ENCODE measurements at regions not wholly inside any gene's neighbourhood (a gene's known extent, or its start where the extent isn't known, plus 50 kb on each side); places are given as distances from the start of the nearest gene placed in this dataset.
A peak's percentile ranks its signal among the peaks of the same experiment; 100 is the strongest.

DNA sequence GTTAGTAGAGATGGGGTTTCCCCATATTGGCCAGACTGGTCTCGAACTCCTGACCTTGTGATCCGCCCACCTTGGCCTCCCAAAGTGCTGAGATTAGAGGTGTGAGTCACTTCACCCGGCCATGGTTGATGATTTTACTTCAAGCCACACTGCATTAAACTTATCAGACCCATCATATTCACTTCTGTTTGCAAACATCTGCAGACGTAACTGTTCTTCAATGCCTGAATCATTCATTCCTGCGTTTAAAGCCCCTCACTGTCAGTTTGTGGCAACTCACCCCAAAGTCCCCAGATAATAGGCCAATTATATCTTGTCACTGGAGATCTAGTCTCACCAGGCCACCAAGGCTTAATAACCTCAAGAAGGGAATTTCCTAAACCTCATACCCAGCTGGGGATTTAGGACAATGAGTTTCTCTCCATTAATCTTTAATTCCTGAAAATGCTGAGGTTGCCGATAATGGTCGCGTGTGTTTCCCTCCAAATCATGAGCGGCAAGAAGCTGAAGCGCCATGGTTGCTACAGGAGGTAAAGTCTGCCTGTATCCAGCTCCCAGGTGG, 229.6 kb downstream of the LY86 start:
- H3K27me3 ChIP-seq (ENCODE audit: insufficient read depth, low read length), result no peaks in the 10 kb centered on the region
- no CpG with 5 or more reads among the region's 10 CpGs for WGBS (ENCODE audit: extremely low coverage, insufficient coverage, insufficient read length)
- H3K14ac ChIP-seq (ENCODE audit: low read length), result no peak overlapping the region
- H4K12ac ChIP-seq (ENCODE audit: low read depth, low read length), result no peak overlapping the region
- H3K9ac ChIP-seq (ENCODE audit: low read length), result no peak overlapping the region
- H2AFZ ChIP-seq (ENCODE audit: insufficient read depth, low read length, poor library complexity), result no peak overlapping the region
- no peak overlapping the region for H2BK120ac ChIP-seq (ENCODE audit: insufficient read depth, low read length, poor library complexity)
- no peaks in the 10 kb centered on the region for H3K79me1 ChIP-seq (ENCODE audit: low read length)
- no peak for DNase-seq
- no peak overlapping the region for H3K18ac ChIP-seq (ENCODE audit: low read length)
- no peak overlapping the region for H2AK5ac ChIP-seq (ENCODE audit: low read length)
- no peak overlapping the region for H3K4me3 ChIP-seq (ENCODE audit: low read depth, low read length)
- H3K36me3 ChIP-seq (ENCODE audit: control insufficient read depth in 1 of 2, insufficient read depth in 2 of 2, low read length in 2 of 2), result no peaks in the 10 kb centered on the region
- no peak overlapping the region for H4K91ac ChIP-seq (ENCODE audit: low read depth, low read length)
- no peak overlapping the region for H4K8ac ChIP-seq (ENCODE audit: low read depth, low read length)
- H3K4ac ChIP-seq (ENCODE audit: low read depth, low read length), result no peak overlapping the region
- H3K9me3 ChIP-seq (ENCODE audit: insufficient read depth, low read depth, low read length), result no peaks in the 10 kb centered on the region
- no peak overlapping the region for H2BK5ac ChIP-seq (ENCODE audit: low read depth, low read length, poor library complexity)
- H3K23ac ChIP-seq (ENCODE audit: low read length), result no peak overlapping the region
- H3K4me2 ChIP-seq (ENCODE audit: low read length), result no peak overlapping the region
- H3K27ac ChIP-seq (ENCODE audit: low read depth, low read length), result no peak overlapping the region
- H3K4me1 ChIP-seq (ENCODE audit: control insufficient read depth in 1 of 2, insufficient read depth in 2 of 2, low read length in 2 of 2), result peaks cover 3 to 7% of the 10 kb centered on the region in 2 experiments
- no peak overlapping the region for H2BK12ac ChIP-seq (ENCODE audit: low read length)
- H3K79me2 ChIP-seq (ENCODE audit: control insufficient read depth, insufficient read depth, low read length, poor library complexity), result no peaks in the 10 kb centered on the region

DNA sequence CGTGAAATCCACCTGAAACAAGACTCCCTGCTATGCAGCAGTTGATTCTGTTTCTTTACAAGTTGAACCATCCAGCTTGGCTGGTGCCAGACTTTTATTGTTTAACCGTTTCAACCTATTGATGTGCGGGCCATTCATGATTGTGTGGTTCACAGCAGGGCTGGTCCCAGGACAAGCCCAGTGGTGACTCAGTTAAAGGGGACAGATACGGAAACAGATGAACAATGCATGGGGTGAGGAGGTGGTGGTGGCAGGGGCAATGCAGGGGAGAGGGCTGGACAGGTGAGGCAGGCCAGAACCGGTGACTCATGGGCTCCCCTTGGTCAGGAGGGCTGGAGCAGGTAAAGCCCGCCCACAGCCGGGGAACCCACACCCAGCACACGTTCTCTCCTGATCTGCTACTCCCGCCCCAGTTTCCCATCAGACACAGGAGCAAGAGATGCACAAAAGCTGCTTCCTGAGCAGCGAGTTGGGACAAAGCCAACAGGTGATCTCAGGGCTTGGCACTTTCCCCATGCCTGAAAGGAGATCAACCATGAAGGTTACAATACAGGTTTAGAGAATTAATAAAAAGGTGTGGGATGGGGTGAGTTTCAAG, 232.2 kb downstream of the LY86 start:
- DNase-seq, result no peak
- H3K27ac ChIP-seq (ENCODE audit: low read depth, low read length), result peak overlapping the region; percentile 33
- H3K4me1 ChIP-seq (ENCODE audit: control insufficient read depth in 1 of 2, insufficient read depth in 2 of 2, low read length in 2 of 2), result peaks cover 3 to 7% of the 10 kb centered on the region in 2 experiments
- peak overlapping the region; percentile 8 for H2BK12ac ChIP-seq (ENCODE audit: low read length)
- no peaks in the 10 kb centered on the region for H3K9me3 ChIP-seq (ENCODE audit: insufficient read depth, low read depth, low read length)
- no peak overlapping the region for H3K4me2 ChIP-seq (ENCODE audit: low read length)
- H3K36me3 ChIP-seq (ENCODE audit: control insufficient read depth in 1 of 2, insufficient read depth in 2 of 2, low read length in 2 of 2), result no peaks in the 10 kb centered on the region
- H3K27me3 ChIP-seq (ENCODE audit: insufficient read depth, low read length), result no peaks in the 10 kb centered on the region
- H3K9ac ChIP-seq (ENCODE audit: low read length), result no peak overlapping the region
- H2BK120ac ChIP-seq (ENCODE audit: insufficient read depth, low read length, poor library complexity), result no peak overlapping the region
- H4K12ac ChIP-seq (ENCODE audit: low read depth, low read length), result no peak overlapping the region
- no peak overlapping the region for H3K4ac ChIP-seq (ENCODE audit: low read depth, low read length)
- no peak overlapping the region for H3K18ac ChIP-seq (ENCODE audit: low read length)
- H4K8ac ChIP-seq (ENCODE audit: low read depth, low read length), result peak overlapping the region; percentile 2
- no peaks in the 10 kb centered on the region for H3K79me2 ChIP-seq (ENCODE audit: control insufficient read depth, insufficient read depth, low read length, poor library complexity)
- H2AFZ ChIP-seq (ENCODE audit: insufficient read depth, low read length, poor library complexity), result no peak overlapping the region
- WGBS (ENCODE audit: extremely low coverage, insufficient coverage, insufficient read length), result no CpG with 5 or more reads among the region's 10 CpGs
- no peak overlapping the region for H3K14ac ChIP-seq (ENCODE audit: low read length)
- H4K91ac ChIP-seq (ENCODE audit: low read depth, low read length), result no peak overlapping the region
- no peak overlapping the region for H3K23ac ChIP-seq (ENCODE audit: low read length)
- H3K79me1 ChIP-seq (ENCODE audit: low read length), result peaks cover 2% of the 10 kb centered on the region
- H2AK5ac ChIP-seq (ENCODE audit: low read length), result no peak overlapping the region
- H3K4me3 ChIP-seq (ENCODE audit: low read depth, low read length), result no peak overlapping the region
- no peak overlapping the region for H2BK5ac ChIP-seq (ENCODE audit: low read depth, low read length, poor library complexity)

DNA sequence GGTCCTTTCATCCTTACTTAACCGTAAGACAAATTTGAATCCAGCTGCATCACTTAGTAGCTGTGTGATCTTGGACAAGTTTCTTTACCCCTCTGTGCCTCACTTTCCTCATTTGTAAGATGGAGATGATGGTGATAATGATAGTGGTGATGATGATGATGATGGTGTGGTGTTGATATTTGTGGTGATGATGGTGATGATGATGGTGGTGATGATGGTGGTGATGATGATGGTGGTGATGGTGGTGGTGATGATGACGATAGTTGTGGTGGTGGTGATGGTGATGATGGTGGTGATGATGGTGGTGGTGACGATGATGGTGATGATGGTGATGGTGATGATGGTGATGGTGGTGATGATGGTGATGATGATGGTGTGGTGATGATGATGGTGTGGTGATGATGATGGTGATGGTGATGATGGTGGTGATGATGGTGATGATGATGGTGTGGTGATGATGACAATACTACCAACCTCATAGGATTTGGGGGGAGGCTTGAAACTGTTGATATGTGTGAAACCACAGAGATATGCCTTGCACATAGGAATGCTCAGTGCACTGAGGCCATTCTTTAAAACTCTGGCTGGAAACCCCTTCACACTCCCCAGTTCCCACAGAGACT, 233.2 kb downstream of the LY86 start:
- Histone ChIP-seq H2BK120ac (ENCODE audit: insufficient read depth, low read length, poor library complexity) (no peak overlapping the region), H2BK12ac (ENCODE audit: low read length) (no peak overlapping the region), H3K9me3 (ENCODE audit: insufficient read depth, low read depth, low read length) (no peaks in the 10 kb centered on the region), H3K79me2 (ENCODE audit: control insufficient read depth, insufficient read depth, low read length, poor library complexity) (no peaks in the 10 kb centered on the region), H3K79me1 (ENCODE audit: low read length) (peaks cover 2% of the 10 kb centered on the region), H3K27ac (ENCODE audit: low read depth, low read length) (no peak overlapping the region), H3K36me3 (ENCODE audit: control insufficient read depth in 1 of 2, insufficient read depth in 2 of 2, low read length in 2 of 2) (no peaks in the 10 kb centered on the region), H2BK5ac (ENCODE audit: low read depth, low read length, poor library complexity) (no peak overlapping the region), H4K91ac (ENCODE audit: low read depth, low read length) (no peak overlapping the region), H4K8ac (ENCODE audit: low read depth, low read length) (no peak overlapping the region), H3K23ac (ENCODE audit: low read length) (no peak overlapping the region), H3K18ac (ENCODE audit: low read length) (no peak overlapping the region), H3K4me1 (ENCODE audit: control insufficient read depth in 1 of 2, insufficient read depth in 2 of 2, low read length in 2 of 2) (peaks cover 3 to 7% of the 10 kb centered on the region in 2 experiments), H4K12ac (ENCODE audit: low read depth, low read length) (no peak overlapping the region), H3K4ac (ENCODE audit: low read depth, low read length) (no peak overlapping the region), H3K14ac (ENCODE audit: low read length) (no peak overlapping the region), H3K4me2 (ENCODE audit: low read length) (no peak overlapping the region), H2AK5ac (ENCODE audit: low read length) (no peak overlapping the region), H2AFZ (ENCODE audit: insufficient read depth, low read length, poor library complexity) (no peak overlapping the region), H3K4me3 (ENCODE audit: low read depth, low read length) (no peak overlapping the region), H3K27me3 (ENCODE audit: insufficient read depth, low read length) (no peaks in the 10 kb centered on the region), H3K9ac (ENCODE audit: low read length) (no peak overlapping the region)
- no CpG with 5 or more reads among the region's 3 CpGs for WGBS (ENCODE audit: extremely low coverage, insufficient coverage, insufficient read length)
- no peak for DNase-seq

DNA sequence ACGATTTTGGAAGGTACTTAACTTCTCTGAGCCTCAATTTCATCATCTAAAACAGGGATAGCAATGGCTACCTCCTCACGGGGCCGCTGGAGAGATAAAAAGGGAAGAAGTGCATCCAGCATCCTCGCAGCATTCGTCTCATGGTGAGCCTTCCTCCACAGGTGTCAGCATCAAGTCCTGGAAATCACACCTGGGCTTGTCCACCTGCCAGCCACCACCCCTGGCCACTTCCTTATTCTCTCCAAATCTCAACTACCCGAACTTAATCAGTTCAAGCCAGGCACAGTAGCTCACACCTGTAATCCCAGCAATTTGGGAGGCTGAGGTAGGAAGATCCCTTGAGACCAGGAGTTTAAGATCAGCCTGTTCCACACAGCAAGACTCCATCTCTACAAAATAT, 234.5 kb downstream of the LY86 start:
- no peak overlapping the region for H3K4me2 ChIP-seq (ENCODE audit: low read length)
- no peaks in the 10 kb centered on the region for H3K36me3 ChIP-seq (ENCODE audit: control insufficient read depth in 1 of 2, insufficient read depth in 2 of 2, low read length in 2 of 2)
- no peaks in the 10 kb centered on the region for H3K27me3 ChIP-seq (ENCODE audit: insufficient read depth, low read length)
- H4K8ac ChIP-seq (ENCODE audit: low read depth, low read length), result no peak overlapping the region
- H3K18ac ChIP-seq (ENCODE audit: low read length), result no peak overlapping the region
- no peak overlapping the region for H2AK5ac ChIP-seq (ENCODE audit: low read length)
- H3K23ac ChIP-seq (ENCODE audit: low read length), result no peak overlapping the region
- H2AFZ ChIP-seq (ENCODE audit: insufficient read depth, low read length, poor library complexity), result no peak overlapping the region
- no peaks in the 10 kb centered on the region for H3K79me2 ChIP-seq (ENCODE audit: control insufficient read depth, insufficient read depth, low read length, poor library complexity)
- no peak for DNase-seq
- no peak overlapping the region for H3K27ac ChIP-seq (ENCODE audit: low read depth, low read length)
- H2BK120ac ChIP-seq (ENCODE audit: insufficient read depth, low read length, poor library complexity), result no peak overlapping the region
- WGBS (ENCODE audit: extremely low coverage, insufficient coverage, insufficient read length), result no CpG with 5 or more reads among the region's 6 CpGs
- H3K9me3 ChIP-seq (ENCODE audit: insufficient read depth, low read depth, low read length), result no peaks in the 10 kb centered on the region
- H4K91ac ChIP-seq (ENCODE audit: low read depth, low read length), result no peak overlapping the region
- H2BK12ac ChIP-seq (ENCODE audit: low read length), result no peak overlapping the region
- peaks cover 3 to 7% of the 10 kb centered on the region in 2 experiments for H3K4me1 ChIP-seq (ENCODE audit: control insufficient read depth in 1 of 2, insufficient read depth in 2 of 2, low read length in 2 of 2)
- H3K79me1 ChIP-seq (ENCODE audit: low read length), result peaks cover 2% of the 10 kb centered on the region
- H2BK5ac ChIP-seq (ENCODE audit: low read depth, low read length, poor library complexity), result no peak overlapping the region
- no peak overlapping the region for H4K12ac ChIP-seq (ENCODE audit: low read depth, low read length)
- no peak overlapping the region for H3K14ac ChIP-seq (ENCODE audit: low read length)
- H3K4ac ChIP-seq (ENCODE audit: low read depth, low read length), result no peak overlapping the region
- H3K4me3 ChIP-seq (ENCODE audit: low read depth, low read length), result no peak overlapping the region
- no peak overlapping the region for H3K9ac ChIP-seq (ENCODE audit: low read length)
